ENCODE measurements at regions not wholly inside any gene's neighbourhood (a gene's known extent, or its start where the extent isn't known, plus 50 kb on each side); places are given as distances from the start of the nearest gene placed in this dataset.

DNA sequence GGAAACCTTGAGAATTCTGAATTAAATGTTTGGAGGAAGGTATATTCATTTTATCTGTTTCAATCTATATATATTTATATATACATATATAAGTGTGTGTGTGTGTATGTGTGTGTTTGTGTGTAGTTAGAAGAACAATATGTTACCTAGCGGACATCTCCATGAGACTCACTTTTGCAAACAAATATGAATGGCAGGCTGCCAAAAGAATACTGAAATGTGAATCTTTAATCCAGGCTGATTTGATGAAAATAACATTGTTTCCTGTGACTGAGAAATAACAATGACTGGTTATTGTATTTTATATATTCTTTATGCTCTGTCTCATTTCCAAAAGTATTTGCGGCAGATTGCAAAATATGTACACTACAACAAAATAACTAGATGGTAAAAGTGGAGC, 255.5 kb upstream of the TGFBR2 start (continued):
- TF ChIP-seq, protein P1, sequence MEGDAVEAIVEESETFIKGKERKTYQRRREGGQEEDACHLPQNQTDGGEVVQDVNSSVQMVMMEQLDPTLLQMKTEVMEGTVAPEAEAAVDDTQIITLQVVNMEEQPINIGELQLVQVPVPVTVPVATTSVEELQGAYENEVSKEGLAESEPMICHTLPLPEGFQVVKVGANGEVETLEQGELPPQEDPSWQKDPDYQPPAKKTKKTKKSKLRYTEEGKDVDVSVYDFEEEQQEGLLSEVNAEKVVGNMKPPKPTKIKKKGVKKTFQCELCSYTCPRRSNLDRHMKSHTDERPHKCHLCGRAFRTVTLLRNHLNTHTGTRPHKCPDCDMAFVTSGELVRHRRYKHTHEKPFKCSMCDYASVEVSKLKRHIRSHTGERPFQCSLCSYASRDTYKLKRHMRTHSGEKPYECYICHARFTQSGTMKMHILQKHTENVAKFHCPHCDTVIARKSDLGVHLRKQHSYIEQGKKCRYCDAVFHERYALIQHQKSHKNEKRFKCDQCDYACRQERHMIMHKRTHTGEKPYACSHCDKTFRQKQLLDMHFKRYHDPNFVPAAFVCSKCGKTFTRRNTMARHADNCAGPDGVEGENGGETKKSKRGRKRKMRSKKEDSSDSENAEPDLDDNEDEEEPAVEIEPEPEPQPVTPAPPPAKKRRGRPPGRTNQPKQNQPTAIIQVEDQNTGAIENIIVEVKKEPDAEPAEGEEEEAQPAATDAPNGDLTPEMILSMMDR (IDR thresholded peaks at IDR 0.05; ENCODE audit: poor library complexity, severe bottlenecking): no peak
- TF ChIP-seq EZH2 (IDR thresholded peaks at IDR 0.05; ENCODE audit: borderline replicate concordance, insufficient read depth, low read length, poor library complexity, severe bottlenecking): no peak

DNA sequence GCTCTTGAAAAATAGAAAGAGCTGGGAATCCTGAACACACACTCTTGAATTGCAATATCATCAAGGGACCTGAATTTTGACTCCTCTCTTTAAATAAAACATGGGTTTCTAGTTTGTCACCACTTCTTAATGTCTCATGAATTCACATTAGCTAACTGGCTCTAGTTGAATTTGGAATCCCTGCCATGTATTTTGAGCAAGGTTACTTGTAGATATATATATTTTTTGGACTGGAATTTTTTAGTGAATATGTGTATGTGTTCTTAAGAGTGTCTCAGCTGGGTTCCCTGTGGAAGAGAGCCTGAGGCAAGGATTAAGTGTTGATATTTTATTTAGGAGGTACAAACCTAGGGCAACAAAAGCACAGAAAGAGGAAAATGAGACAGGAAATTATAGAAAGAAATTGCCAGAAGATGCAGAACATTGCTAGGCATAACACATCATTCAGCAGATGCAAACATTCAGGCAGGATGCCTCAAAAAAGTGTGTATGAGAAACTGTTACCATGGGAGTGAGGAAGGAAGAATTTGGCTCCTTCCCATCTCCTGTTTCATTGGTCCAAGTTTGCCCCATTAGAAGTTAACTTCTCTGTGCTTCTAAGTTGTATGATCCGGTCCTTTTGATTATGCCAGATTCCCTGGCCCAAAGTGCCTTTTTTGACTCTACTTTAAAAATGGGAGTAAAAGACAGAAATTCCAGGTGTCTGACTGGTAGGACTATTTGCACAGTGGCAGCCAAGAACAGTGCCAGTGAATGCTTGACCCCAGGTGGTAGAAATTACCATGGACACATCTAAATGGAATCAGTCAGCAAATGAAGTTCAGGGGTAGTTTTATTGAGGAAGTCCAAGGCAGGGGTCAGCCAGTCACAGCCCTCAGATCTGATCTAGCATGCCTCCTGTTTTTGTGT, 253.7 kb upstream of the TGFBR2 start:
- no peak overlapping the region for H3K27ac ChIP-seq (ENCODE audit: low read length)

More for the DNA sequence above, 253.7 kb upstream of the TGFBR2 start:
- no peak overlapping the region for H2AFZ ChIP-seq (ENCODE audit: low read depth, low read length)
- no peaks in the 10 kb centered on the region for H3K9me3 ChIP-seq (ENCODE audit: low read length)
- H3K4me2 ChIP-seq (ENCODE audit: low read length): no peak overlapping the region
- H3K9me2 ChIP-seq (ENCODE audit: insufficient read depth, low read length): no peaks in the 10 kb centered on the region
- no peaks in the 10 kb centered on the region for H4K20me1 ChIP-seq (ENCODE audit: insufficient read depth)
- no peak overlapping the region for H3K4me3 ChIP-seq (ENCODE audit: low read length)
- no peaks in the 10 kb centered on the region for H3K36me3 ChIP-seq (ENCODE audit: insufficient read depth, low read length)
- H3K79me2 ChIP-seq (replicated peaks; ENCODE audit: insufficient read depth, low read length): no peaks in the 10 kb centered on the region
- H3K27me3 ChIP-seq (ENCODE audit: insufficient read depth, low read depth, low read length): no peaks in the 10 kb centered on the region
- TF ChIP-seq EP300 (conservative IDR thresholded peaks at IDR 0.05; ENCODE audit: poor library complexity, severe bottlenecking): no peak
- no peak for TF ChIP-seq RAD21 (conservative IDR thresholded peaks at IDR 0.05)
- no peak for TF ChIP-seq EZH2 (IDR thresholded peaks at IDR 0.05; ENCODE audit: borderline replicate concordance, insufficient read depth, low read length, poor library complexity, severe bottlenecking)
- TF ChIP-seq TAF1 (IDR thresholded peaks at IDR 0.05; ENCODE audit: low read depth): no peak
- no peak for TF ChIP-seq MXI1 (conservative IDR thresholded peaks at IDR 0.05; ENCODE audit: poor library complexity, severe bottlenecking)
- TF ChIP-seq, protein P1 (IDR thresholded peaks at IDR 0.05; ENCODE audit: poor library complexity, severe bottlenecking): no peak
- no peak for TF ChIP-seq POLR2AphosphoS5 (IDR thresholded peaks at IDR 0.05)
- TF ChIP-seq, protein P2, sequence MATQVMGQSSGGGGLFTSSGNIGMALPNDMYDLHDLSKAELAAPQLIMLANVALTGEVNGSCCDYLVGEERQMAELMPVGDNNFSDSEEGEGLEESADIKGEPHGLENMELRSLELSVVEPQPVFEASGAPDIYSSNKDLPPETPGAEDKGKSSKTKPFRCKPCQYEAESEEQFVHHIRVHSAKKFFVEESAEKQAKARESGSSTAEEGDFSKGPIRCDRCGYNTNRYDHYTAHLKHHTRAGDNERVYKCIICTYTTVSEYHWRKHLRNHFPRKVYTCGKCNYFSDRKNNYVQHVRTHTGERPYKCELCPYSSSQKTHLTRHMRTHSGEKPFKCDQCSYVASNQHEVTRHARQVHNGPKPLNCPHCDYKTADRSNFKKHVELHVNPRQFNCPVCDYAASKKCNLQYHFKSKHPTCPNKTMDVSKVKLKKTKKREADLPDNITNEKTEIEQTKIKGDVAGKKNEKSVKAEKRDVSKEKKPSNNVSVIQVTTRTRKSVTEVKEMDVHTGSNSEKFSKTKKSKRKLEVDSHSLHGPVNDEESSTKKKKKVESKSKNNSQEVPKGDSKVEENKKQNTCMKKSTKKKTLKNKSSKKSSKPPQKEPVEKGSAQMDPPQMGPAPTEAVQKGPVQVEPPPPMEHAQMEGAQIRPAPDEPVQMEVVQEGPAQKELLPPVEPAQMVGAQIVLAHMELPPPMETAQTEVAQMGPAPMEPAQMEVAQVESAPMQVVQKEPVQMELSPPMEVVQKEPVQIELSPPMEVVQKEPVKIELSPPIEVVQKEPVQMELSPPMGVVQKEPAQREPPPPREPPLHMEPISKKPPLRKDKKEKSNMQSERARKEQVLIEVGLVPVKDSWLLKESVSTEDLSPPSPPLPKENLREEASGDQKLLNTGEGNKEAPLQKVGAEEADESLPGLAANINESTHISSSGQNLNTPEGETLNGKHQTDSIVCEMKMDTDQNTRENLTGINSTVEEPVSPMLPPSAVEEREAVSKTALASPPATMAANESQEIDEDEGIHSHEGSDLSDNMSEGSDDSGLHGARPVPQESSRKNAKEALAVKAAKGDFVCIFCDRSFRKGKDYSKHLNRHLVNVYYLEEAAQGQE (IDR thresholded peaks at IDR 0.05; ENCODE audit: borderline replicate concordance): no peak
- no peak for TF ChIP-seq SMC3 (conservative IDR thresholded peaks at IDR 0.05; ENCODE audit: poor library complexity)
- no peaks in the 10 kb centered on the region for H3F3A ChIP-seq (ENCODE audit: insufficient read depth, low read length, poor library complexity, severe bottlenecking)
- H3K9ac ChIP-seq (ENCODE audit: low read length): no peak overlapping the region

Measured in neural cell (in vitro differentiated cells).